Aorta (tissue), 5 donors: ENCODE measurements at regions not wholly inside any gene's neighbourhood (a gene's known extent, or its start where the extent isn't known, plus 50 kb on each side); places are given as distances from the start of the nearest gene placed in this dataset.
A peak's percentile ranks its signal among the peaks of the same experiment; 100 is the strongest.

ENCODE experiments used
- ATAC-seq: fragments of 200-7000 bp; cut with Tn5 transposase; one replicate; pipeline ENCODE4 v1.9.1; 2022; ENCODE audit warnings: moderate library complexity; ENCODE audit not compliant: low FRiP score
- DNase-seq, 2 donors: peaks; one replicate each; pipeline ENCODE4 v3.0.0-alpha.2; 2020
- H3K27ac ChIP-seq, 2 donors: one replicate each; pipeline ENCODE4 v1.5.1; 2013; ENCODE audit warnings: low read length in 2 of 2, mild to moderate bottlenecking in 2 of 2, moderate library complexity in 2 of 2, control low read depth in 1 of 2, inconsistent platforms in 1 of 2, low read depth in 1 of 2
- H3K27me3 ChIP-seq, 2 donors: one replicate each; pipeline ENCODE4 v1.6.1; 2013; ENCODE audit warnings: control low read depth in 1 of 2, low read length in 1 of 2, mild to moderate bottlenecking in 1 of 2, moderate library complexity in 1 of 2; ENCODE audit not compliant: insufficient read depth in 2 of 2, control insufficient read depth in 1 of 2
- H3K36me3 ChIP-seq, 2 donors: one replicate each; pipeline ENCODE4 v1.6.1; 2013; ENCODE audit warnings: control low read depth in 1 of 2, low read length in 1 of 2, mild to moderate bottlenecking in 1 of 2; ENCODE audit not compliant: insufficient read depth in 2 of 2, control insufficient read depth in 1 of 2
- H3K4me1 ChIP-seq, 2 donors: one replicate each; pipeline ENCODE4 v1.6.1; 2013; ENCODE audit warnings: low read length in 2 of 2, control low read depth in 1 of 2, mild to moderate bottlenecking in 1 of 2, moderate library complexity in 1 of 2; ENCODE audit not compliant: insufficient read depth in 2 of 2, control insufficient read depth in 1 of 2
- H3K4me3 ChIP-seq, 2 donors: one replicate each; pipeline ENCODE4 v1.5.1; 2013; ENCODE audit warnings: low read length in 2 of 2, control low read depth in 1 of 2, mild to moderate bottlenecking in 1 of 2
- H3K9me3 ChIP-seq: one replicate; pipeline ENCODE4 v1.6.1; 2013; ENCODE audit warnings: mild to moderate bottlenecking, low read length; ENCODE audit not compliant: control insufficient read depth
- WGBS, 2 donors: extraction: QIAGEN DNeasy Blood & Tissue Kit; methylation state at CpG; one replicate each; pipeline ENCODE4 v1.1.7; 2013; 5-methylcytosine and 5-hydroxymethylcytosine counted together
- intact Hi-C, 2 donors: fragments of 100-400 bp; cut with DNase I; formaldehyde crosslinking; loops; one replicate each; pipeline versions ENCODE4 v1.14.2 to v1.15.0; 2022
- donor health status: healthy with polysubstance abuse.
- donor health status: Bipolar disorder and iron deficiency.
- donor health status: DM: no; HTN: no; CAD: no.
- donor health status: DM: no; HTN: no; CAD: no.
- donor health status: DM: yes; HTN: yes; CAD: no.

DNA sequence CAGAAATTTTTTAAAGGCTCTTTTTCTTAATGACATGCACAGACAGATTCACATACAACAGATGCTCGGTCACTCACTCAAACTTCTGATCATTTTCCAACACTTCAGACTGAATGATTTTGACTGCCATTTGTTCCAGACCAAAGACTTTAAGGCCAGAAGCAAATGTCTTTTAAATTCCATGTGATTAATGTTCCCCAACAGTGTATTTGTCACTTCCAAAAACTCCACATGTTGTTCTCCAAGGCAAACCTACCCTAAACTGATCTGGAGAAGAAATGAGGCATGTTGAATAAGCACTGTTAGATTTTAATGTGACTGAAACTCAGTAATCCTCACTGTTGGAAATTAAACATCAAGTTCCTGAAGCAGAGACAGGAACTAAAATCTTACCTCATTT is 366.7 kb downstream of the GABRG2 start:
- ATAC-seq (no peak), DNase-seq (no peak)
- H3K36me3 ChIP-seq: no peaks in the 10 kb centered on the region
- WGBS, 2 donors: 5 to 9% methylated on average over 1 of the region's 1 CpG
- H3K4me1 ChIP-seq: no peaks in the 10 kb centered on the region
- no peak overlapping the region for H3K4me3 ChIP-seq
- no peaks in the 10 kb centered on the region for H3K9me3 ChIP-seq
- no peaks in the 10 kb centered on the region for H3K27me3 ChIP-seq
- peak overlapping the region in 1 of 2 donors; percentile 57 for H3K27ac ChIP-seq
- intact Hi-C loops: no loop called here

DNA sequence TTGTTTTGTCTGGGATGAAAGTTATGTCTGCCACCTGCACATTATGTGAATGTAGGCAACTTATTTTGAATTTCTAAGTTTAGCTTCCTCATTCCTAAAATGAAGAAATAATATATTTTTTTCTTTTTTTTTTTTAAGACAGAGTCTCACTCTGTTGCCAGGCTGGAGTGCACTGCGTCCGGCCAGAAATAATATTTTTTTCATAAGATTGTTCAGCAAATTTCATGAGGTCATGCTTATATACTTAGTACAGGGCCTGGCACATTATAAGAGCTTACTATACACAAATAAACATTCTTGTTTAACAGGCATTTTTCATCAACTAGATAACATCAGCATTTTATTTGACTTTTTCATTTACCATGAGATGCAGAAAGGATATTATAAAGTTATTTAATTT is 368.5 kb downstream of the GABRG2 start:
- H3K36me3 ChIP-seq: no peaks in the 10 kb centered on the region
- intact Hi-C loops: no loop called here
- H3K4me3 ChIP-seq: no peak overlapping the region
- DNase-seq (no peak), ATAC-seq (no peak)
- no peak overlapping the region for H3K27ac ChIP-seq
- WGBS, 2 donors: 3 to 6% methylated on average over 2 of the region's 2 CpGs
- no peaks in the 10 kb centered on the region for H3K9me3 ChIP-seq
- no peaks in the 10 kb centered on the region for H3K27me3 ChIP-seq
- H3K4me1 ChIP-seq: no peaks in the 10 kb centered on the region

DNA sequence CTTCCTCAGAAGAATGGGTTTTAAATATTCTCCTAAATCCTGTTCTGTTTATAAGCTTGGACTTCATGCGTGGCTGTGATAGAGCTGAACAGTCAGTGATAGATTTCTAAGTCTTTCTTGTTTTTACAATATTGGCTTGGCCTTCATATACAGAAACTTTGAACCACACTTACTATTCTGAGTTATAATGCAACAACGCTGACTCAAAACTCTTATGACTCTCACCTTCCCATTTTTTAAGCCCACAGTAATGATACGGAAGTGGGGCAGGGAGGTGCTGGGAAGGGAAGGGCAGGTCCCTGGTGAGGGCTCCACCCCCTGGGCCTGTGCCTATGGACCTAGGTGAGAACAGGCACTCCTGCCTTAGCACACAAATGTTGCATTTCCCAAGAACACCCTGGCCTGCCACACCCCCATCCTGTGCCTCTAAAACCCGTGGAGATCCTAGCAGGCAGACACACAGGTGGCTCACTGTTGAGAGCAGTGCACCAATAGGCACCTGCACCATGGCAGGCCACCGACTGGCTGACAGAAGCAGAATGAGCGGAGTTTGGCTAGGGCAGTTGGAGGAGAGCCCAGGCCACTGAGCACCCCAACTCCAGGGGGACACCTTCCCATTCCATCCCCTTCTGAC is 376.7 kb downstream of the GABRG2 start:
- ATAC-seq: no peak
- no peak overlapping the region for H3K27ac ChIP-seq
- no peaks in the 10 kb centered on the region for H3K9me3 ChIP-seq
- 84 to 89% methylated on average over 6 of the region's 6 CpGs for WGBS, 2 donors
- no peak overlapping the region for H3K4me3 ChIP-seq
- no peak for DNase-seq
- no peaks in the 10 kb centered on the region for H3K27me3 ChIP-seq
- no peaks in the 10 kb centered on the region for H3K4me1 ChIP-seq
- intact Hi-C loops: no loop called here
- no peaks in the 10 kb centered on the region for H3K36me3 ChIP-seq

DNA sequence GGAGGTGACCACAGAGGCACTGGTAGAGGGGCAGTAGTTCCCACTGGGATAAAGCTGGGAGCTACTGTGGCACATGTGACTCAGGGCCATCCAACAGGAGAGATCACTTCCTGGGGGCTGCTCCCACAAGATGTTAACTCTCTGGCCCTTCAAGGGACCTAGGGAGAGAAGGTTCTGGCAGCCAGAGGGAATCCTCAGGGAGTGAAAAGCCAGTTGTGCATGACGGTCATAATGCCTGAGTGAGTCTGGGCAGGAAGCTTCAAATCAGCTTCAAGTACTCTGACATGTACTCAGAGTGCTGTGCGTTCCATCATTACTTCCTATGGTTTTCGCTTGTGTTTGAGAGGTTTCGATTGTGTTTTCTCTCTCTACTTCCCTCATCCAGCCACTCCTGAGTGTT is 388.5 kb downstream of the GABRG2 start:
- 80 to 82% methylated on average over 4 of the region's 4 CpGs for WGBS, 2 donors
- no peaks in the 10 kb centered on the region for H3K9me3 ChIP-seq
- H3K4me1 ChIP-seq: no peaks in the 10 kb centered on the region
- intact Hi-C loops: no loop called here
- no peak overlapping the region for H3K4me3 ChIP-seq
- no peaks in the 10 kb centered on the region for H3K27me3 ChIP-seq
- ATAC-seq (no peak), DNase-seq (no peak)
- no peak overlapping the region for H3K27ac ChIP-seq
- H3K36me3 ChIP-seq: no peaks in the 10 kb centered on the region

DNA sequence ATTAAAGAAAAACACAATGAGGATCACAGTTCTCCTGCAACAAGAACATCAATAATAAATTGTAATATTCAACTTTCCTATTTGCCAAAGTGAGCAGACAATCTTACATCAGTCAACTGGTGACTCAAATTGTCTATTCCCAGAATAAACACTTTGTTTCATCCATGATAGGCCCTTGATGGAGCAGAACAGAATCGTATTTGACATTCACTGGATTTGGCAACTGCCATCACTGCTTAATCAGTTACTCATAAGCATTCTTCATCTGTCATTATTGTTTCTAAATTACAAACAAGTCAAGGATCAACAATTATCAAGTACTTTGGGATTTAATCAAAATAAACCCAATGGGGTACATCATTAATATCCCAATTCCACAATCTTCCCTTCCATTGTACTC is 398.4 kb downstream of the GABRG2 start:
- no peak for ATAC-seq
- H3K27me3 ChIP-seq: no peaks in the 10 kb centered on the region
- DNase-seq: no peak
- intact Hi-C loops: no loop called here
- no peaks in the 10 kb centered on the region for H3K36me3 ChIP-seq
- H3K9me3 ChIP-seq: peaks cover under 1% of the 10 kb centered on the region
- peaks cover 0 to 2% of the 10 kb centered on the region in 2 donors for H3K4me1 ChIP-seq
- H3K27ac ChIP-seq: no peak overlapping the region
- H3K4me3 ChIP-seq: no peak overlapping the region
- WGBS, 2 donors: 75 to 89% methylated on average over 1 of the region's 1 CpG

DNA sequence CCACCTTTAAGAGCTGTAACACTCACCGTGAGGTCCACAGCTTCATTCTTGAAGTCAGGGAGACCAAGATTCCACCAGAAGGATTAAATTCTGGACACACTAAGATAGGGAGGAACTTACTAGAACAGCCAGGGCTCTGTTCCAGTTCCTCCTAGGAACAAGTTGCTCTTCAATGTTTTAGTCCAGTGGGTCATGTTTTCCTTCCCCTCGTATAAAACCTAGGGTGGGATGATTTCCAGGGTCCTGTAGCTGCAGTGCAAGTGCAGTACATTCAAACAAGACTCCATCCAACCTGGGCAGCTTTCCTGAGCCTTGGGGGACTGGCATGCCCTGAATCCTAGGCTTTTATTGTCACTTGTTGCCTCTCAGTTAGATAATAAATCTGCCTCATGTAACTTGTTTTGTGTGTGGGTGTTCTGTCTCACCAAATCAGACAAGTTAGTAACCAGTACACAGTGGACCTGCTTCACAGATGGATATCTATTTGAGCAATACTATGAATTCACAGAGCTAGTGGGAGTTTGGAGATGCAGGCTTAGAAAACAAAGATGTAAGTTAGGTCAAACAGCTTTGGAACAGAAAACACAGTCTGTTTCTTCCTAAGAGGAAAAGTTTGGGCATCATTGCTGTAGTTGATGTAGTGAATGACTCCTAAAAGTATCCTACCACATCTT is 405.6 kb downstream of the GABRG2 start:
- H3K27ac ChIP-seq: no peak overlapping the region
- no peak overlapping the region for H3K4me3 ChIP-seq

DNA sequence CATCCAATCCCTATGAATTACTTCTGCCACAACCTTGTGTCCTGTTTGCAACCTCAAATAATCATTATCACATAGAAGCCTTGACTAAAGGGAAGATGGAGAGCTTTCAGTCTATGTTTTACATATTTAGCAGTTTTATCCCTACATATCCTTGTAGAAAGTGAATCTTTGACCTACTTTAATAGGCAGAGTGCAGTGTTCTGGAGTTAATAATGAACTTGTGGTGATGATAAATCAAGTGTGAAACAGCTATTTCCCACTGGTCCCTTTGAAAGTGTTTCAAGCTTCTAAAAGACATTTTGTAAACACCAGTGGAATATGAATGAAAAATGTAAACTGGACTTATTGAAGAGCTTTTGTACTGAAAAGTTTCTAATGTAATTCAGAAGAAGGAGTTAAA is 406.7 kb downstream of the GABRG2 start:
- Histone ChIP-seq H3K27ac (no peak overlapping the region), H3K9me3 (peaks cover 2% of the 10 kb centered on the region), H3K36me3 (no peaks in the 10 kb centered on the region), H3K4me3 (no peak overlapping the region), H3K4me1 (peaks cover 0 to 4% of the 10 kb centered on the region in 2 donors), H3K27me3 (no peaks in the 10 kb centered on the region)
- ATAC-seq (no peak), DNase-seq (no peak)
- intact Hi-C loops: no loop called here

More for the DNA sequence above, 405.6 kb downstream of the GABRG2 start:
- DNase-seq: no peak
- WGBS, 2 donors: 2 to 13% methylated on average over 2 of the region's 2 CpGs
- Histone ChIP-seq H3K4me1 (peaks cover 0 to 4% of the 10 kb centered on the region in 2 donors), H3K9me3 (peaks cover 2% of the 10 kb centered on the region), H3K27me3 (no peaks in the 10 kb centered on the region), H3K36me3 (no peaks in the 10 kb centered on the region)
- no peak for ATAC-seq
- intact Hi-C loops: no loop called here

DNA sequence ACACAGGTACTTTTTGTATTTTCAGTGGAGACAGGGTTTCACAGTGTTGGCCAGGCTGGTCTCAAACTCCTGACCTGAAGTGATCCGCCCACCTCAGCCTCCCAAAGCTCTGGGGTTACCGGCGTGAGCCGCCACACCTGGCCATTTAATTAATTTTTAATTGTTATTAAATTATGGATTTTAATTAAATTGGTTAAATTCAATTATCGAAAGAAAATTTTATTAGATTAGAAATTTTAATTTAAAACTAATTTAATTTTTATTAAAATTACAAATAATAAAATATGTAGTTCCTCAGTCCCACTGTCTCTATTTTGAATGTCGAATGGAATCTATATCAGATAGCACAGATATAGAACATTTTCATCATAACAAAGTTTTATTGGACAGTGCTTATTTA is 416.5 kb downstream of the GABRG2 start:
- no peak overlapping the region for H3K4me3 ChIP-seq
- no peaks in the 10 kb centered on the region for H3K27me3 ChIP-seq
- 97 to 98% methylated on average over 6 of the region's 6 CpGs for WGBS, 2 donors
- H3K36me3 ChIP-seq: no peaks in the 10 kb centered on the region
- DNase-seq (no peak), ATAC-seq (no peak)
- intact Hi-C loops: no loop called here
- no peaks in the 10 kb centered on the region for H3K9me3 ChIP-seq
- H3K4me1 ChIP-seq: no peaks in the 10 kb centered on the region
- H3K27ac ChIP-seq: no peak overlapping the region

DNA sequence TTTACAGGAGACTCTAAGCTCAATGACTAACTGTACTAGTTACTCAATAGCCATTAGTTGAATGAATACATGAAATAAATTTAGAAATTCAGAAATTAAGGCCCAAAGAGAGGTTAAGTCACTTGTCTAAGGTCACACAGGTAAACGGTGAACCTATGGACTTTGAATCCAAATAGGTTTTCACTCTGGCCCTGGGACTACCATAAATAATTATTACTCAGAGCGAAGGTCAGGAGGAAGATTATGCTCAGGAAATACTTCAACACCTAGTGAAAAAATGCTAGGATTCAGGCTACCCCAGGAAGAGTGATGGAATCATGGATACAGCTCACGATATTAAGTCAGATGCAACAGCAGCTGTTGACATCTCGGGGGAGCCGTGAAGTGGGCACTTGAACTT is 417.4 kb downstream of the GABRG2 start:
- 93 to 98% methylated on average over 5 of the region's 5 CpGs for WGBS, 2 donors
- DNase-seq (no peak), ATAC-seq (no peak)
- Histone ChIP-seq H3K27ac (no peak overlapping the region), H3K36me3 (no peaks in the 10 kb centered on the region), H3K4me1 (no peaks in the 10 kb centered on the region), H3K4me3 (no peak overlapping the region), H3K9me3 (no peaks in the 10 kb centered on the region), H3K27me3 (no peaks in the 10 kb centered on the region)
- intact Hi-C loops: no loop called here
